Fibroblast of lung (primary cell): ENCODE measurements at regions not wholly inside any gene's neighbourhood (a gene's known extent, or its start where the extent isn't known, plus 50 kb on each side); places are given as distances from the start of the nearest gene placed in this dataset.

Experiments used
- DNase-seq, 2 donors: peaks; one replicate each; pipeline versions ENCODE4 v3.0.0 to v3.0.0-alpha.2; 2010; ENCODE audit warnings: low read depth in 2 of 2
- H2AFZ ChIP-seq: 2 replicates; pipeline ENCODE4 v1.5.1; 2012; ENCODE audit warnings: low read length, control low read depth, inconsistent platforms
- H3K27ac ChIP-seq: 2 replicates; pipeline ENCODE4 v1.5.1; 2011; ENCODE audit warnings: low read length, control low read depth; ENCODE audit not compliant: insufficient read depth
- H3K27me3 ChIP-seq: 2 replicates; pipeline ENCODE4 v1.5.1; 2011; ENCODE audit warnings: mild to moderate bottlenecking, low read length; ENCODE audit not compliant: control insufficient read depth, insufficient read depth
- H3K36me3 ChIP-seq: 2 replicates; pipeline ENCODE4 v1.5.1; 2011; ENCODE audit warnings: low read length; ENCODE audit not compliant: control insufficient read depth, insufficient read depth
- H3K4me1 ChIP-seq: 2 replicates; pipeline ENCODE4 v1.5.1; 2011; ENCODE audit warnings: low read length; ENCODE audit not compliant: control insufficient read depth, insufficient read depth; ENCODE audit errors: extremely low read depth
- H3K4me2 ChIP-seq: 2 replicates; pipeline ENCODE4 v1.5.1; 2011; ENCODE audit warnings: low read length, control low read depth; ENCODE audit not compliant: insufficient read depth; ENCODE audit errors: extremely low read depth
- H3K4me3 ChIP-seq, 4 experiments: fragments of 200-600 bp in 1 of 4; sonication (generic) in 1 of 4; replicated peaks in 1 of 4; 2 replicates each; pipeline ENCODE4 v1.5.1; 2011 to 2016; ENCODE audit warnings: low read length in 4 of 4, low read depth in 3 of 4, mild to moderate bottlenecking in 3 of 4, control low read depth in 2 of 4, inconsistent platforms in 1 of 4, mixed read lengths in 1 of 4; ENCODE audit not compliant: insufficient read depth in 1 of 4; ENCODE audit errors: control extremely low read depth in 1 of 4
- H3K79me2 ChIP-seq: 2 replicates; pipeline ENCODE4 v1.5.1; 2012; ENCODE audit warnings: mild to moderate bottlenecking, low read length, inconsistent platforms; ENCODE audit not compliant: control insufficient read depth, insufficient read depth
- H3K9ac ChIP-seq: 2 replicates; pipeline ENCODE4 v1.5.1; 2011; ENCODE audit warnings: mild to moderate bottlenecking, low read length, control low read depth; ENCODE audit not compliant: insufficient read depth
- H3K9me3 ChIP-seq: 2 replicates; pipeline ENCODE4 v1.5.1; 2012; ENCODE audit warnings: low read depth, low read length; ENCODE audit not compliant: control insufficient read depth, insufficient read depth
- H4K20me1 ChIP-seq: 2 replicates; pipeline ENCODE4 v1.5.1; 2011; ENCODE audit warnings: low read length; ENCODE audit not compliant: control insufficient read depth, insufficient read depth; ENCODE audit errors: extremely low read depth
- EZH2 ChIP-seq: IDR thresholded peaks from 2 replicates; pipeline ENCODE4 v1.5.1; 2012; ENCODE audit warnings: low read length, control low read depth, mild to moderate bottlenecking; ENCODE audit errors: missing control alignments
- TF ChIP-seq, protein P1 (sequence below), 2 donors: IDR thresholded peaks in 1 of 2; conservative IDR thresholded peaks in 1 of 2; 1 replicate in 1 of 2; 2 replicates in 1 of 2; pipeline ENCODE4 v1.5.1; 2011 to 2012; ENCODE audit warnings: low read length in 2 of 2, control low read depth in 1 of 2, inconsistent platforms in 1 of 2, low read depth in 1 of 2, mild to moderate bottlenecking in 1 of 2

DNA sequence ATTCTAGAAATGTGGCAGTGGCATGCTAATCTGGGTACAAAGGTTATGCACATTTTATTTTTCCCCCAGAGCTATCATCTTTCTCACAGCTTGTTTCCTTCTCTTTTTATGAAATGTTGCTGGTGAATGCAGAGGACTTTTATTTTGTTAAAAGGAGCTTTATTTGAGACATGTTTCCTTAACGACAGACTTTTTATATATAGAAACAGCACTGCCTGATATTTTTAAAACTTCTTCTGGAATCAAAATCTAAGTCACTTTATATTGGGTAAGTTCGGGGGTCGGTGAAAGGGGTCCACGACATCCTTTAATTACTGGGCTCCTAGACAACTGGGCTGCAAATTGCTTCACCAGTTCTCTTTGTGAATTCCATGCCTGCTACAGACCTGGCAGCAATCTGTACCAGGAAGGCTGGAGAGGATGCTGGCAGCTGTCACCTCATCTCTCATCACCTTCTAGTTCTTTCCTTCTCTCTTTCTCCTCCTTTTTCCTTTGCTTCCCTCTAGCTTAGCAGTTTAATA, 464.7 kb downstream of the PDCD6IP start:
- Histone ChIP-seq H3K27me3 (no peaks in the 10 kb centered on the region), H3K27ac (no peak overlapping the region), H3K4me1 (no peaks in the 10 kb centered on the region)

GRCh38 chr3:34264337-34265041, 466.1 kb downstream of the PDCD6IP start:
- TF ChIP-seq, protein P1, sequence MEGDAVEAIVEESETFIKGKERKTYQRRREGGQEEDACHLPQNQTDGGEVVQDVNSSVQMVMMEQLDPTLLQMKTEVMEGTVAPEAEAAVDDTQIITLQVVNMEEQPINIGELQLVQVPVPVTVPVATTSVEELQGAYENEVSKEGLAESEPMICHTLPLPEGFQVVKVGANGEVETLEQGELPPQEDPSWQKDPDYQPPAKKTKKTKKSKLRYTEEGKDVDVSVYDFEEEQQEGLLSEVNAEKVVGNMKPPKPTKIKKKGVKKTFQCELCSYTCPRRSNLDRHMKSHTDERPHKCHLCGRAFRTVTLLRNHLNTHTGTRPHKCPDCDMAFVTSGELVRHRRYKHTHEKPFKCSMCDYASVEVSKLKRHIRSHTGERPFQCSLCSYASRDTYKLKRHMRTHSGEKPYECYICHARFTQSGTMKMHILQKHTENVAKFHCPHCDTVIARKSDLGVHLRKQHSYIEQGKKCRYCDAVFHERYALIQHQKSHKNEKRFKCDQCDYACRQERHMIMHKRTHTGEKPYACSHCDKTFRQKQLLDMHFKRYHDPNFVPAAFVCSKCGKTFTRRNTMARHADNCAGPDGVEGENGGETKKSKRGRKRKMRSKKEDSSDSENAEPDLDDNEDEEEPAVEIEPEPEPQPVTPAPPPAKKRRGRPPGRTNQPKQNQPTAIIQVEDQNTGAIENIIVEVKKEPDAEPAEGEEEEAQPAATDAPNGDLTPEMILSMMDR (conservative IDR thresholded peaks at IDR 0.05 in 1 of 2, IDR thresholded peaks at IDR 0.05 in 1 of 2; ENCODE audit: low read depth in 1 of 2, low read length in 2 of 2) = no peak
- no peak for TF ChIP-seq EZH2
- H3K9me3 ChIP-seq = no peaks in the 10 kb centered on the region
- H3K4me2 ChIP-seq = no peak overlapping the region

More for the DNA sequence above, 464.7 kb downstream of the PDCD6IP start:
- Histone ChIP-seq H3K4me3 (no peak overlapping the region), H3K36me3 (no peaks in the 10 kb centered on the region), H4K20me1 (no peaks in the 10 kb centered on the region), H3K9ac (no peak overlapping the region), H3K9me3 (no peaks in the 10 kb centered on the region), H2AFZ (no peak overlapping the region), H3K79me2 (no peaks in the 10 kb centered on the region), H3K4me2 (no peak overlapping the region)
- no peak for TF ChIP-seq EZH2
- TF ChIP-seq, protein P1 (conservative IDR thresholded peaks at IDR 0.05 in 1 of 2, IDR thresholded peaks at IDR 0.05 in 1 of 2; ENCODE audit: low read depth in 1 of 2, low read length in 2 of 2) = no peak
- no peak for DNase-seq

DNA sequence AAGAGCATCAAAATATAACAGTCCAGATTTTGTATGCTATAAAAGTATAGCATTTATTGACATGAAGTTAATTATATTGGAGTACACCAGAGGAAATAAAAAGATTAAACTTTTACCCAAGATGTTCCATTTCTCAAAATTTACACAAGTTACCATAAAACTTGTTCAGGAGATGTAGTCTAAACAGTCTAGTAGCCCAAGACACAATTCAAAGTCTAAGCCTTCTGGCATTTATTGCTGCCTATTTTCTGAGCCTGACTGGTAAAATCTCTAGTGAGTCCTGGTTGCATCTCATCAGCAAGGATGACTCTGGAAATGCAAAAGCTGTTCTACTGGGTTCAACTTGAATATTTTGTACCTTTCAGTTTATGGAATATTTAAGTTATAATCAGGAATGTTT, 468.7 kb downstream of the PDCD6IP start:
- H3K4me1 ChIP-seq = no peaks in the 10 kb centered on the region
- no peaks in the 10 kb centered on the region for H3K36me3 ChIP-seq
- H3K9ac ChIP-seq = no peak overlapping the region
- no peak overlapping the region for H3K27ac ChIP-seq
- no peaks in the 10 kb centered on the region for H3K9me3 ChIP-seq
- no peak overlapping the region for H3K4me3 ChIP-seq
- TF ChIP-seq EZH2 = no peak
- TF ChIP-seq, protein P1 (conservative IDR thresholded peaks at IDR 0.05 in 1 of 2, IDR thresholded peaks at IDR 0.05 in 1 of 2; ENCODE audit: low read depth in 1 of 2, low read length in 2 of 2) = no peak
- H3K4me2 ChIP-seq = no peak overlapping the region
- no peak overlapping the region for H2AFZ ChIP-seq
- no peaks in the 10 kb centered on the region for H3K79me2 ChIP-seq
- no peaks in the 10 kb centered on the region for H3K27me3 ChIP-seq
- H4K20me1 ChIP-seq = no peaks in the 10 kb centered on the region
- DNase-seq = no peak

More at GRCh38 chr3:34264337-34265041, 466.1 kb downstream of the PDCD6IP start:
- H3K27ac ChIP-seq = no peak overlapping the region
- no peaks in the 10 kb centered on the region for H4K20me1 ChIP-seq
- no peak overlapping the region for H3K9ac ChIP-seq
- no peak overlapping the region for H3K4me3 ChIP-seq
- H3K27me3 ChIP-seq = no peaks in the 10 kb centered on the region
- DNase-seq = no peak
- no peak overlapping the region for H2AFZ ChIP-seq
- no peaks in the 10 kb centered on the region for H3K4me1 ChIP-seq
- H3K36me3 ChIP-seq = no peaks in the 10 kb centered on the region
- H3K79me2 ChIP-seq = no peaks in the 10 kb centered on the region
